ENCODE measurements at regions not wholly inside any gene's neighbourhood (a gene's known extent, or its start where the extent isn't known, plus 50 kb on each side); places are given as distances from the start of the nearest gene placed in this dataset.

DNA sequence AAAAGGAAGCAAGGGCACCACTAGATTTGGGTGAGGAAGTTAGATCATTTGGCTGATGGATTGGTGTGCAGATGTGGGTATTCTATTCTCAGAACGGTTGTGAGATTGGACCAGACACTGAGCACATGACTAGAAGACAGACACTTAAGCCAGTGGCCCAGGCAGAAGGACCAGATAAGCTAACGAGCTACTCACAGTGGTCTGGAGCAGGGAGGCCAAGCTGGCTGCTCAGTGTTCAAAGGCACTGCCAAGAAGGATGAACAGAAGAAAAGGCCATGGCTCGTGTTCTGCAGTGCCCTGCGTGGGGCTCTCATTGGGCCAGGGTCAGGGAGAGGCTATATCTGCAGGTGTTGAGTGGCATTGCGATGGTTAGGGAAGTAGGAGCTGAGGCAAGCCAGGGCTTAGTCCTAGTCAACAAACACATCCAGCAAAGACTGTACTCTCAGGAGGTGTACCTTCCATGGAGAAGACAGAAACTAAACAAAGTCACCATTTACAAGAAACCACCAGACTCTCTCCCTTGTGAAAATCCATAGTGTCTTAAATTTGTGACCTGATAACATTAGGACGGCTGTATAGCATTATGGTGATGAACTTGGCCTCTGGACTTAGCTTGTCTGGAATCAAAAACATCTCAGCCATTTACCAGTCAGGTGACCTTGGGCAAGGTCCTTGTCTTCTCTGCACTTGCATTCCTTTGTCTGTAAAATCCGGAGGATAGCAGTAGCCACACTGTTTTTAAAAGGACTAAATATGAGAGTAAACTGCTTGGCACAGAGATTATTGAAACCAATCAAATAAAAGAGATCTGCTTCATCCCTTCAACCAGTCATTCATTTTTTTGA lies 274.5 kb downstream of the SIPA1L2 start:
- H3K27ac ChIP-seq, result no peak overlapping the region
- H3K36me3 ChIP-seq, result no peaks in the 10 kb centered on the region
- TF ChIP-seq, protein P1, sequence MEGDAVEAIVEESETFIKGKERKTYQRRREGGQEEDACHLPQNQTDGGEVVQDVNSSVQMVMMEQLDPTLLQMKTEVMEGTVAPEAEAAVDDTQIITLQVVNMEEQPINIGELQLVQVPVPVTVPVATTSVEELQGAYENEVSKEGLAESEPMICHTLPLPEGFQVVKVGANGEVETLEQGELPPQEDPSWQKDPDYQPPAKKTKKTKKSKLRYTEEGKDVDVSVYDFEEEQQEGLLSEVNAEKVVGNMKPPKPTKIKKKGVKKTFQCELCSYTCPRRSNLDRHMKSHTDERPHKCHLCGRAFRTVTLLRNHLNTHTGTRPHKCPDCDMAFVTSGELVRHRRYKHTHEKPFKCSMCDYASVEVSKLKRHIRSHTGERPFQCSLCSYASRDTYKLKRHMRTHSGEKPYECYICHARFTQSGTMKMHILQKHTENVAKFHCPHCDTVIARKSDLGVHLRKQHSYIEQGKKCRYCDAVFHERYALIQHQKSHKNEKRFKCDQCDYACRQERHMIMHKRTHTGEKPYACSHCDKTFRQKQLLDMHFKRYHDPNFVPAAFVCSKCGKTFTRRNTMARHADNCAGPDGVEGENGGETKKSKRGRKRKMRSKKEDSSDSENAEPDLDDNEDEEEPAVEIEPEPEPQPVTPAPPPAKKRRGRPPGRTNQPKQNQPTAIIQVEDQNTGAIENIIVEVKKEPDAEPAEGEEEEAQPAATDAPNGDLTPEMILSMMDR (IDR thresholded peaks at IDR 0.05), result no peak
- peaks cover 22% of the 10 kb centered on the region for H3K27me3 ChIP-seq
- no peaks in the 10 kb centered on the region for H3K4me1 ChIP-seq (ENCODE audit: control insufficient read depth in 1 of 2, insufficient read depth in 1 of 2, low read depth in 1 of 2, low read length in 1 of 2)
- H3K9me3 ChIP-seq, result no peaks in the 10 kb centered on the region
- no peak overlapping the region for H3K4me3 ChIP-seq (ENCODE audit: low read depth in 1 of 2, low read length in 1 of 2)

DNA sequence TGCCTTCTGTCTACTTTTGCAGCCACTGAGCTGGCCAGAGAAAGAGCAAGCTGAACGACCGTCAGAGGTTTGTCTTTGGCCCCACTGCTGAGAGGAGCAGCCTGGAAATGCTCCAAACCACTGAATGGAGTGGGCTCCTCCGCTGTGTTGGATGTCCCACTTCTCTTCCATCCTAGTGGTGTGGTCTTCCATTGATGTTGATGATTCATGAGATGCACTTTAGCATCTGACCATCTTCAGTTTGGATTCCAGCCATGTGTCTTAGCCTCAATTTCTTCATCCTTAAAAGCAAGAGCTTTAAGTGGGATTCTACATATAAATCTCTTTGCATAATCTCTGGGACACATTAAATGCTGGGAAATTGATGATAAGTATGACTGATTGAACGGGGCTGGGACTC lies 276.9 kb downstream of the SIPA1L2 start:
- Histone ChIP-seq H3K36me3 (no peaks in the 10 kb centered on the region), H3K9me3 (no peaks in the 10 kb centered on the region), H3K27me3 (peaks cover 22% of the 10 kb centered on the region), H3K4me3 (ENCODE audit: low read depth in 1 of 2, low read length in 1 of 2) (no peak overlapping the region), H3K4me1 (ENCODE audit: control insufficient read depth in 1 of 2, insufficient read depth in 1 of 2, low read depth in 1 of 2, low read length in 1 of 2) (no peaks in the 10 kb centered on the region), H3K27ac (no peak overlapping the region)
- TF ChIP-seq, protein P1 (IDR thresholded peaks at IDR 0.05), result no peak

DNA sequence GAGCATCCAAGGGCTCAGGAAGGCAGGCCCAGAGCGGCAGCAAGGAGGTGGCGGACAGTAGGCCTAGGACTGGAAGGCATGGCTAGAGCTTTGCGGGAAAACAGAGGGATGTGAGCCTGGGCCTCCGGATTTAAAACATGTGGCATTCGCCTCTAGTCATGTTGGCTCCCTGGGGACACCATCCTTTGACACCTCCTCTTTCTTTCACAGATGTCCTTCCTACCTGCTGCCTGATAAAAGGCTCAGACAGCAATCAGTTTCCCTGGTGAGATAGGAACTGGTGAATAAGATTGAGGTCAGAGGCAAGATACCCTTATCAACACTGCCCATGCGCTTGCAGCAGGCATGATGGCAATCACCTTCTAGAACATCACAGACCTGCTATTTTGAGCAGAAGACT lies 277.6 kb downstream of the SIPA1L2 start:
- H3K4me3 ChIP-seq (ENCODE audit: low read depth in 1 of 2, low read length in 1 of 2), result no peak overlapping the region
- H3K9me3 ChIP-seq, result no peaks in the 10 kb centered on the region
- no peaks in the 10 kb centered on the region for H3K36me3 ChIP-seq
- TF ChIP-seq, protein P1 (IDR thresholded peaks at IDR 0.05), result no peak
- H3K27ac ChIP-seq, result no peak overlapping the region
- peaks cover 22% of the 10 kb centered on the region for H3K27me3 ChIP-seq
- H3K4me1 ChIP-seq (ENCODE audit: control insufficient read depth in 1 of 2, insufficient read depth in 1 of 2, low read depth in 1 of 2, low read length in 1 of 2), result no peaks in the 10 kb centered on the region

DNA sequence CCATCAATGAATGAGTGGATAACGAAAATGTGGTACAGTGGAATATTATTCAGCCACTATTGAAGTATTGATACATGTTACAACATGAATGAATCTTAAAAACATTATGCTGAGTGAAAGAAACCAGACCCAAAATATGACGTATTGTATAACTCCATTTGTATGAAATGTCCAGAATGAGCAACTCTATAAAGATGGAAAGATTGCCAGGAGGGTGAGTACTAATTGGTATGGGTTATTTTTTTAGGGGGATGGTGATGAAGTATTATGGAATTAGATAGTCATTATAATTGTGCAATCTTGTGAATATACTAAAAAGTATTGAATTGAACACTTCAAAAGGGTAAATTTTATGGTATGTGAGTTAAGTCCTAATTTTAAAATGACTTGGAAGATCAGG lies 278.6 kb downstream of the SIPA1L2 start:
- peaks cover 29% of the 10 kb centered on the region for H3K27me3 ChIP-seq
- no peaks in the 10 kb centered on the region for H3K9me3 ChIP-seq
- no peak overlapping the region for H3K27ac ChIP-seq
- no peak overlapping the region for H3K4me3 ChIP-seq (ENCODE audit: low read depth in 1 of 2, low read length in 1 of 2)
- H3K36me3 ChIP-seq, result no peaks in the 10 kb centered on the region
- H3K4me1 ChIP-seq (ENCODE audit: control insufficient read depth in 1 of 2, insufficient read depth in 1 of 2, low read depth in 1 of 2, low read length in 1 of 2), result no peaks in the 10 kb centered on the region
- TF ChIP-seq, protein P1 (IDR thresholded peaks at IDR 0.05), result no peak

DNA sequence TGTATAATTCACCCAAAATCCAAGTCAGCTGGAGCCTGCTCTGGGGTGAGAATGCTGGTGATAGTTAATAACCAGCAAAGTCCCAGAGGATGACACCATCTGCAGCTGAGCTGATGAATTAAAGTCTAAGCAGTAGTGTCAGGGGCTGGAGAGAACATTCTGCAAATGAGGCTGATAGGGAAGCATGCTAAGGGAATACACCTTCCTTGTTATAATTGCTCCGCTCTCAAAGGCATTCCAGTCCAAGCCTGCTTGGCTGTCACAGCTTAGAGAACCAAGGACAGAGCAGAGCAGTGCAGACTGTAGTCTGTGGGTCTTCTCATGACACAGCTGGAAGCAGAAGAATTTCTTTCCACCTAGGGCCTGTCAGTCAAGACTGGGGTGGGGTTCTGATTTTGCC lies 283.1 kb downstream of the SIPA1L2 start:
- Histone ChIP-seq H3K27ac (no peak overlapping the region), H3K4me3 (ENCODE audit: low read depth in 1 of 2, low read length in 1 of 2) (no peak overlapping the region), H3K36me3 (no peaks in the 10 kb centered on the region), H3K9me3 (no peaks in the 10 kb centered on the region), H3K27me3 (peaks cover 10% of the 10 kb centered on the region), H3K4me1 (ENCODE audit: control insufficient read depth in 1 of 2, insufficient read depth in 1 of 2, low read depth in 1 of 2, low read length in 1 of 2) (no peaks in the 10 kb centered on the region)
- TF ChIP-seq, protein P1 (IDR thresholded peaks at IDR 0.05), result no peak
